K562 (cell line): ENCODE measurements at regions not wholly inside any gene's neighbourhood (a gene's known extent, or its start where the extent isn't known, plus 50 kb on each side); places are given as distances from the start of the nearest gene placed in this dataset.

Experiments
- BCOR ChIP-seq: fragments of 450-650 bp; IDR thresholded peaks from 2 replicates; pipeline ENCODE4 v1.6.1; 2016
- FOXP1 ChIP-seq: sonication (generic); formaldehyde crosslinking; IDR thresholded peaks from 2 replicates; pipeline ENCODE4 v1.8.0; 2022; ENCODE audit warnings: mild to moderate bottlenecking, missing genetic modification reagents
- MCM3 ChIP-seq: fragments of 450-650 bp; IDR thresholded peaks from 2 replicates; pipeline ENCODE4 v1.6.1; 2016
- MNT ChIP-seq, 2 experiments: fragments of 450-650 bp; conservative IDR thresholded peaks; 2 replicates each; pipeline ENCODE4 v1.6.1; 2017; ENCODE audit warnings: mild to moderate bottlenecking in 2 of 2, moderate library complexity in 2 of 2
- PHF8 ChIP-seq: fragments of 200-600 bp; sonication (generic); IDR thresholded peaks from 2 replicates; pipeline ENCODE4 v1.6.1; 2012; ENCODE audit warnings: mixed run types, mild to moderate bottlenecking, inconsistent platforms, low read length, moderate library complexity, borderline replicate concordance
- STAG1 ChIP-seq: sonication (generic); formaldehyde crosslinking; IDR thresholded peaks from 2 replicates; pipeline ENCODE4 v1.5.0; 2020; ENCODE audit warnings: missing genetic modification reagents, borderline replicate concordance
- ZNF41 ChIP-seq: fragments of 250-450 bp; sonication (Bioruptor Pico); conservative IDR thresholded peaks from 2 replicates; pipeline ENCODE4 v1.4.0; 2020; ENCODE audit warnings: mild to moderate bottlenecking
- TF ChIP-seq, protein P1 (sequence below): fragments of 250-450 bp; sonication (Bioruptor Pico); IDR thresholded peaks from 2 replicates; pipeline ENCODE4 v1.8.0; 2021; ENCODE audit warnings: moderate library complexity, mild to moderate bottlenecking, inconsistent platforms
- TF ChIP-seq, protein P2 (sequence below): fragments of 450-650 bp; IDR thresholded peaks from 2 replicates; pipeline ENCODE4 v1.6.1; 2016; ENCODE audit warnings: mild to moderate bottlenecking

GRCh38 chr1:14468751-14469150 lies 129.7 kb upstream of the KAZN start (continued):
- no peak for TF ChIP-seq PHF8
- no peak for TF ChIP-seq FOXP1 (CRISPR knock-in tag)
- TF ChIP-seq ZNF41 (CRISPR knock-in tag), result no peak
- TF ChIP-seq MCM3, result no peak
- TF ChIP-seq, protein P1, sequence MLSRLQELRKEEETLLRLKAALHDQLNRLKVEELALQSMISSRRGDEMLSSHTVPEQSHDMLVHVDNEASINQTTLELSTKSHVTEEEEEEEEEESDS (CRISPR knock-in tag), result no peak
- no peak for TF ChIP-seq MNT (conservative IDR thresholded peaks at IDR 0.05)
- no peak for TF ChIP-seq BCOR
- no peak for TF ChIP-seq STAG1 (CRISPR knock-in tag)
- TF ChIP-seq, protein P2, sequence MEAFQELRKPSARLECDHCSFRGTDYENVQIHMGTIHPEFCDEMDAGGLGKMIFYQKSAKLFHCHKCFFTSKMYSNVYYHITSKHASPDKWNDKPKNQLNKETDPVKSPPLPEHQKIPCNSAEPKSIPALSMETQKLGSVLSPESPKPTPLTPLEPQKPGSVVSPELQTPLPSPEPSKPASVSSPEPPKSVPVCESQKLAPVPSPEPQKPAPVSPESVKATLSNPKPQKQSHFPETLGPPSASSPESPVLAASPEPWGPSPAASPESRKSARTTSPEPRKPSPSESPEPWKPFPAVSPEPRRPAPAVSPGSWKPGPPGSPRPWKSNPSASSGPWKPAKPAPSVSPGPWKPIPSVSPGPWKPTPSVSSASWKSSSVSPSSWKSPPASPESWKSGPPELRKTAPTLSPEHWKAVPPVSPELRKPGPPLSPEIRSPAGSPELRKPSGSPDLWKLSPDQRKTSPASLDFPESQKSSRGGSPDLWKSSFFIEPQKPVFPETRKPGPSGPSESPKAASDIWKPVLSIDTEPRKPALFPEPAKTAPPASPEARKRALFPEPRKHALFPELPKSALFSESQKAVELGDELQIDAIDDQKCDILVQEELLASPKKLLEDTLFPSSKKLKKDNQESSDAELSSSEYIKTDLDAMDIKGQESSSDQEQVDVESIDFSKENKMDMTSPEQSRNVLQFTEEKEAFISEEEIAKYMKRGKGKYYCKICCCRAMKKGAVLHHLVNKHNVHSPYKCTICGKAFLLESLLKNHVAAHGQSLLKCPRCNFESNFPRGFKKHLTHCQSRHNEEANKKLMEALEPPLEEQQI, result no peak
